Forelimb muscle (tissue), 1 donor: ENCODE measurements at regions not wholly inside any gene's neighbourhood (a gene's known extent, or its start where the extent isn't known, plus 50 kb on each side); places are given as distances from the start of the nearest gene placed in this dataset.

ENCODE experiments used
- DNase-seq: peaks from one replicate; pipeline ENCODE4 v3.0.0-alpha.2; 2013; ENCODE audit warnings: low read depth

DNA sequence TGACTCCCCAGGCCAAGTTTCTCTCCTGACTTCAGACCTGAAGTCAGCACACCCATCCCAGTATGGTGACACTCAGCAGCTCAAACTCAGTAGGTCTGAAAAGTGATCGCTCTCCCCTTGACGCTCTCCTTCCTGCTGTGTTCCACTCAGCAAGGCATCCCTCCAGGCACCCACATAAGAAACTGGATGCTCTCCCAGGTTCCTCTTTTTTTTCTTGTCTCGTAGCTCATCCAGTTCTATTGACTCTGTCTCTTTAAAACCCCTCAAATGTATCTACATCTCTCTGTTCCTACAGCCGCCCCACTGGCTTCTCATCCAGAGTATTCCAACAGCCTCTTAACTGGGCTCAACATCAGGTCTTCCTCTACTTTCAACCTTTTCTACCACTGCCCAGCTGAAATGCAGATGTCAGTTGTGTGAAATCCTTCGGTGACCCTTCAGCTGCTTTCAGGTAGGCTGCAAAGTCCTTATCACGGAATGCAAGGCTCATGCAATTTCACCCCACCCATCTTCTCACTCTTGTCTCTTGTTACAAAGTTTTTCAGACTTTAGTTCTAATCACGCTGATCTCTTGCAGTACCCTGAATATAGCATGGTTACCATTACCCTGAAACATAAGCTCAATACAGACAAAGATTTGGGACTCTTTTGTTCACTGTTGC is 286.2 kb upstream of the POU3F1 start:
- DNase-seq: no peak

DNA sequence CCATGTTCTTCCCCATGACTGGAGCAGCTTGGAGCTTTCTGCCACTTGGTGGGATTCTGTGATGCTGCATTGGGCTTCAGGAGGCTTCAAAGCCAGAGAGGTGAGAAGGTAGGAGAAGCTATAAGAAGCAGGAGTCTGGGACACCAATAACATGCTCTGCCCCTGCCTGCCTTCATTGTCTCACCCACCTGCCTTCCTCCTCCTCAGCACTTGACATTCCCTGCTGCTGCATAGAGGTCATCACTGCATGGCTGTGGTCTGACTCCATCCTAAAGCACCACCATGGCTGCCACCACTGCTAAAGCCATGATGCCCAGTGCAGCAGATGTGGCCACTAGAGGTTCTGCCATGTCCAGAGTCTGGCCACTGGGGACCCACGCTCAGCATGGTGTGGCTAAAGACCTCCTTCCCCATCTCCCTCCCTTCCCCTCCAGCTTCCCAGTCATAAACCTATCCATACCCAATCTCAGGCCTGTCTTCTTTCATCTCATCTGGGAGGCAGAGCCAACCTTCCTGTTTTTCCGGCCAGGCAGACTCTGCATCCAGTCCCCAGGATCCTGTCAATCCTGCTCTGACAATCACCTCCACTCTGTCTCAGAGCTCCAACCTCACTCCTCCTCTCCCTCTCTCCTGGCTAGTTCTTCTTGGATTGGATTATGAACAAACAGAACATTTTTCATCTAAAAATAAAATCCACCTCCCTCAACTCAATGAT is 285.1 kb upstream of the POU3F1 start:
- DNase-seq: no peak

DNA sequence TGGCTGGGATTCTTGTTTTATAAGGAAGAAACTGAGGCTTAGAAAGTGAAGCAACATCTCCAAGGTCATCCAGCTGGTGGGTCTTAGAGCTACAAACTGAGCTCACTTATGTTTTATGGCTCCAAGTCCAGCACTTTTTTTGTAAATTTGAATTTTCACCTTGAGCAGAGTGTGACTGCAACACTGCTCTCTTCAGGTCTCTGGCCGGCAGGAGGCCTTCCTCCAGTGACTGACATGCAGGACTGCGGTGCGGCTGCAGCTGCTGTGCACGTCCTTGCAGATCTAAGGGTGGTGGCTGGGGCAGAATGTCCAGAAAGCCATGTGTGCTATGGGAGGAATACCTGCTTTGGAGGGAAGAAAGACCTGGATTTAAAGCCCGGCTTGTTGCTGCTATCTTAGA is 284.2 kb upstream of the POU3F1 start:
- DNase-seq: no peak

DNA sequence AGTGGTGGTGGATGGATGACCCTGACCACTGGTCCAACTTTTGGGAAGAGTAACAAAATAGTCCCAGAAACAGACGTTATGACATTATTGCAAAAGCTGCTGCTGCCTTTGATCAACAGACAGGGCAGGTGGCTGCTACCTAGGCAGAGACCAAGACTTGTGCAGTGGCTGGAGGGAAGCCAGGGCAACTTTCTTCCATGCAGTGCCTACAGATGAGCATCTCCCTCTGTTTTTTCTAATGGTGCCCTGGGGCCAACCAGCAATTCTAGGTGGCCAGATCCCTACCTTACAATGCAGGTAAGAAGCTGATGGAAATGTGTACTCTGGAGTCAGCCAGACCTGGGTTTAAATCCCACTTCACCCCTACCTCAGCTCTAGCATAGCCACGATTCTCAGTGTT is 283.1 kb upstream of the POU3F1 start:
- no peak for DNase-seq

DNA sequence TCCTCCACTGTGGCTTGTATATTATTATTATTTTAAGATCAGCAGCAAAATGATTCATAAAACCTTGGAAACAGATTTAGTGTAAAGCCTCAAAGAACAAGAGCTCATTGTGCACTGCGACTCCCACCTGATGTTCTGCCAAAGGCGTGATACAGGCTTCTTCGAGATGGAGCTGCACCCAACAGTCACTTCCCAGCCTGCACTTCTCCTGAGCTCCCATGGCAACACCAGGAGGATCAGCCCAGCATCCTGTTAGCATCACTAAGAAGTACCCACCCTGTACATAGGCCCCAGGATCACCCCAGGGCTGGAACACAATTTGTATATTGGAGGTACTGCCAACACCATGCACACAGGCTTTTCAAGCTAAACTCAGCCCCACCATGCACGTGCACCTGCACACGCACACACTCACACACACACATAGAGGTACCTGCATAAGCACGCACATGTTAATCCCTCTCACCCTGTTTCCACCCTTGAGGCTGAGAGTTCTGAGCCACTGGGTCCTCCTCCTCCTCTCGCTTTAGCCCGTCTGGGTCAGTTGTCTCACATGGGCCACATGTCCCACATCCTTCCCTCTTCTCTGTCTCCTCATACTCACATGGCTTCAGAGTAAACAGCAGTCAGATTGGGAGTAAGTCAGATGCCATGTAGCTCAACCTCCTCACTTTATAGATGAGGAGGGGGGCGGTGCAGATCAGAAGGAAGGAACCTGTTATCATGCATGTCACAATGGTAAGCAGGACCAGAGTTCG is 281.9 kb upstream of the POU3F1 start:
- no peak for DNase-seq

DNA sequence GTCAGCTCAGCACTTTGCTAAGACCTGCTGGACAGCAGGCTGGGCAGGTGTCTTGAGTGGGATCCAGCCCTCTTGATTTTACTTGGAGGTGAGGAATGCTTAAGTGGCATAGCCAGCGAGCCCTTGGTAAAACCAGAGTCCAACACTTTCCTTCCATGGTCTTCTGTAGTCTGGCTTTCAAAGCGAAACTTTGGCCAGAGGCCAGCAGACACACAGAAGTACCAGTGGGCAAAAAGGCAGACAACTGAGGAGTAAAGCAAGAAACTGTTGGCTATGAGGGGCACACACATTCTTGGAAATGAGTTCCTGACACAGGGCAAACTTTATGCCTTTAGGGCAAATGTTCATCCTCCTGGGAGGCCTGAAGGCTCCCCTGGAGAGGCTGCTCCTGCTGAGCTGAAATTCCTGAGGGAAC is 281.0 kb upstream of the POU3F1 start:
- no peak for DNase-seq

DNA sequence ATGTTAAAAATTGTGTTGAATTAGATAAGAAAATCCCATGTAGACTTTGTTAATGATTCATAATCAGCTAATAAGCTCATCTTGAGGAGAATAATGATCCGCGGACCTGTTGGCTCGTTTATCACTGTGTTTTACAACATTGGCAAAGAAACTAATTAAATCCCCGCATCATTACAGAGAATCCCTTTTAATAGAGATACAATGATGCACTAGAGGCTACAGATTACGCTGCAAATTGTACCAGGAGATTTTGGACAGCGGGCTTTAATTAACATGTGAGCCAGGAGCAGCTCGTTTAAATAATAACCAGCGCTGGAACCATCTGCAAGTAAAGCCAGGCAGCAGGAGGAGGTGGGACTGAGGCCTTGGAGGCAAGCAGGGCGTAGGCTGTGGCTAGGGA is 280.3 kb upstream of the POU3F1 start:
- no peak for DNase-seq

DNA sequence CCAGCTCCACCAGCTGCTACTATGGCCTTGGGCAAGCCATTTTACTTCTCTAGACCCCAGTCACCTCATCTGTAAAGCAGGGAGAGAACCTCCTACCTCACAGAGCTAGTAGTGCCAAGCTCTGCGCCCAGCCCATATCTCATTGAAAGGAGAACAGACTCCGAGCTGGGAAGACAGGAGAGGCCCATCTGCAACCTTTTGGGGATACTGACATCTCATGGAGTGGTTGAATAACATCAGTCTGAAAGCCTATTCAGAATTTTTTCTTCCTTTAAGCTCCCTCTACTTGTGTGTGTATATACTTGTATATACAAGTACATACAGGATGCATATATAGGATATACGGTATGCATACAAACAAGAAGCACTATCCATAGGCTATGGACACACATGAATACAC is 279.5 kb upstream of the POU3F1 start:
- DNase-seq: no peak

DNA sequence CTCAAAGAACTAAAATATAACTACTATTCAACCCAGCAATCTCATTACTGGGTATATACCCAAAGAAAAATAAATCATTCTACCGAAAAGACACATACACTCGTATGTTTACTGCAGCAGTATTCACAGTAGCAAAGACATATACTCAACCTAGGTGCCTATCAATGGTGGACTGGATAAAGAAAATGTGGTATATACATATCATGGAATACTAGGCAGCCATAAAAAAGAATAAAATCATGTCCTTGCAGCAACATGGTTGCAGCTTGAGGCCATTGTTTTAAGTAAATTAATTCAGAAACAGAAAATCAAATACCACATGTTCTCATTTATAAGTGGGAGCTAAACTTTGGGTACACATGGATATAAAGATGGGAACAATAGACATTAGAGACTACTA is 266.2 kb upstream of the POU3F1 start:
- DNase-seq: no peak

DNA sequence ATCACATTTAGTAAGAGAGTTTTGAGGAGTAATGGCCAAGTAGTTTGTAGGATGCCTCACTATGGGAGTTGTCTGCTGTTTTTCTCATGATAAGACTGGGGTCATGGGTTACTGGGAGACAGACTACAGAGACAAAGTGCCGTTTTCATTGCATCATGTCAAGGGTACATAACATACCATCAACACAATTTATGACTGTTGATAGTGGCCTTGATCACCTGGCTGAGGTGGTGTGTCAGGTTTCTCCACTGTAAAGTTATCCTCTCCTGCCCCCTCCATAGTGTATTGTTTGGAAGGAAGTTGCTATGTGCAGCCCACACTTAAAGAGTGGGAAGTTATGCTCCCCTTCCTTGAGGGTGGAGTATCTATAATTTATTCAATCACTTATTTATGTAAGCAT is 263.5 kb upstream of the POU3F1 start:
- no peak for DNase-seq

DNA sequence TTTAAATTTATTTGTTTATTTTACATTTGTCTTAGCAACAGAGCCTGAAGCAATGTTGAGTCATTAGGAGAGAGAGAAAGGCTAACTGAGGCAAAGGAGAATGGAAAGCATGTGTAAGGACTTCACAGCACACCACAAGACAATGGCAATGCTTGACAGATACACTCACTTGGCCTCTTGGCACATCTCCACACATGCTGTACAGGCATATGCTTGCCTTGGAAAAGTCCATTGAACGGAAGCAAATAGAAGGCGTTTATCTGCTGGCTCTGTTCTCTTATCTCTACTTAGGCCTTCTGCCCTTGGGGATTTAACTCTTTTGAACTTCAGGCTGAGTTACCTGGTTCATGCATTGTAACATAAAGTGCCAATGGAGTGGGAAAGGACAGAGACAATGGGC is 262.2 kb upstream of the POU3F1 start:
- no peak for DNase-seq

DNA sequence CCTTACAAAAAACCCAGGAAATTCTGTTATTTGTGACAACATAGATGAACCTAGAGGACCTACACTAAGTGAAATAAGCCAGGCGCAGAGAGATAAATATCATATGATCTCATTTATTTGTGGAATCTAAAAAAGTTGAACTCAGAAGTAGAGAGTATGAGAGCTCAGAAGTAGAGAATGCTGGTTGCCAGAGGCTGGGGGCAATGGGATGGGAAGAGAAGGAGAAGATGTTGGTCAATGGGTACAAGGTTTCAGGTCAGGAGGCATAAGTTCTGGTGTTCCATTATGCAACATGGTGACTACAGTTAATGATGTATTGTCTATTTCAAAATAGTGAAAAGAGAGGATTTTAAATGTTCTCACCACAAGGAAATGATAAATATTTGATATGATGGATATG is 259.1 kb upstream of the POU3F1 start:
- DNase-seq: no peak

DNA sequence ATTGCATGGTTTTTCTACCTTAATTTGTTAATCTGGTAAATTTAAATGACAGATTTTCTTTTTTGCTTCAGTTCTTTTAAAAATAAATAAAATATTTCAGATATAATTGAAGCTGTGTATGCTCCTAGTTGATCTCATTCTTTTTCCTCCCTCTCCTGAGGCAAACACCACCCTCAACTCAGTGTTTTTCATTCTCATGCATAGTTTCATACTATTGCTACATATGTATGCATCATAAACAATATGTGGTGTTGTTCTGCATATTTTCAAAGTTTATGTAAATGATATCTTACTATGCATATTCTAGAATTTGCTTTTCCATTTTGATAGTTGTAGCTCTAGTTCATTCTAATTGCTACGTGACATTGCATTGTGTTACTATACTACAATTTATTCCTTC is 257.2 kb upstream of the POU3F1 start:
- no peak for DNase-seq

DNA sequence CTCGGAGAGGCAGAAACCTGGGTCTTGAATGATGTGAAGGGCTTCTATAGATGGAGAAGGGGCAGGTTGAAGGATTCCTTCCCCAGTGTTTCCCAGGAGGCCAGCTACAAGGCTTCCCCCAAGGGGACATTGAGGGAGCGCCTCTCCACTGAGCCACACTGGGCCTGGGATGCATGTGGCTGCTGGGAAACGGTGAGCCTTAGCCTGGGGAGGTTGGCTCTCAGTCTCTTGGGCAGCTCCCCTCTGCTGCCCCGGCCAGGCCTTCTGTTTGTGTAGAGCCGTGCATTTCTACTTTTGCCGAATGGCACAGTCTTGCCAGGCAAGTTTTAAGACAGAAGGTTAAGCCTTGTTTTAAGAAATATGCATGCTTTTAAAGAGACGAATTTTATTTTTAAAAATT is 254.4 kb upstream of the POU3F1 start:
- DNase-seq: no peak

DNA sequence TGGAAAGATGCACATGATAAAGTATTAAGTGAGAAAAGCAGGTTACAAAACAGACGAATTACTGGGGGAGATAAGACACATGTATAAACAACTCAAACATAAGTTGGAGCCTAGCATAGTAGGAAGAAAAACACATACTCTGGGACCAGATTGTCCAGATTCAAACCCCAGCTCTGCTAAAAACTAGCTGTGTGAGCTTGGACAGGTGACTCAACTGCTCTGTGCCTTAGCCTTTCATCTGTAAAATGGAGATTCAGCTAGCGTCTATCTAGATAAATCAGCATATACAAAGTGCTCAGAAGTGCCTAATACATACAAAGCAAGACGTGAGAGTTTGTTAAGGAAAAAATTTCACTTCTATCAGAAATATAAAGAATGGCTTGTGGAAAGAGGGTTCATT is 254.0 kb upstream of the POU3F1 start:
- DNase-seq: no peak

DNA sequence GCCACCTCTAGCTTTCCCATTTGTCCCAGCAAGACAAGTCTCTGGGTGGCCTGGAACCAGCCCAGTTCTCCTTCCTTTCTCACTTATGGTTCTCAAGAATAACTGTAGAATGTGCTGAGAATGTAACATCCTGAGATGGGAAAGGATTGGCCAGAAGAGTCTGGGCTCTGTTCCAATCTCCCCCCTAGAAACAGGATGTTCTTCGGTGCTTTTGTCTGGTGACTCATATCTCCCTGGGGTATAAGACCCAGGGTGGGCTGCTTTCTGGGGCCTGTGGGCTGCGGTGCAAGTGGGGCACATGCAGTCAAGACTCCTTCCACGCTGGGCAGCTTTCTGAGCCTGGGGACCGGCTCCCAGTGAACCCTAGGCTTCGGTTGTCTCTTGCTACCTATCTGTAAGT is 251.2 kb upstream of the POU3F1 start:
- DNase-seq: no peak

DNA sequence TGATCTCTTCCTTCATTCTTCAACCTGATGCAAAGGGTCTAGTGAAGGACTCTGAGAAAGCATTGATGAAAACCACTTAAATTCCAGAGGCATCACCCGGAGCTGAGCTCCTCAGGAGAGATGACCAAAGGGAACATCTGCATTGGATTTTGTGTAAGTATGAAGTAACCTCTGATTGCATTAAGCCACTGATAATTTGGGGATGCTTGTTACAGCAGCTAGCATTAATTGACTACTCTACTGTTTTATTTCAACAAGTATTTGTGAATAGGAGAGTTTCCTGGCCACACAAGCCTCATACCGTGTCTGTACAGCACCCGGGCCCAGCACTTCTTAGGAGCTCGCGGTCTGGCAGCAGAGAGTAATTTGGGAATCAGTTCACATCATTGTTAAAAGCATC is 250.7 kb upstream of the POU3F1 start:
- no peak for DNase-seq

DNA sequence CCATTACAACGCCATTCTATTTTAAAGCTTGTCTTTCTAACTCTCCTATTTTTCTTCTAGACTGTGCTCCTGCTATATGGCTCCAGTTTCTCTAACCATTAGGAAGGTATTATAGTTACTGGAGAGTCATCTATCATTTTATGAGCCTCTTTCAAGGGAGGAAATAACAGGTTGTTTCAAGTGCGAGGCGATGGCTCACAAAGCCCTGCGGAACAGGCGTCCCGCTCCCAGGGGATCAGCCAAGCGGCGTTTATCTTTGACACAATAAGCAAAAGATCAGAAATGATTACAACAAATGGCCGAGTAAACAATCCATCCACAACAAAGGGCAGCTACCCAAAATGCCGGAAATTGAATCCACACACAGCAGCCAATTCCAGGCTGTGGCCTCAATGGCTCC is 249.5 kb upstream of the POU3F1 start:
- DNase-seq: no peak

DNA sequence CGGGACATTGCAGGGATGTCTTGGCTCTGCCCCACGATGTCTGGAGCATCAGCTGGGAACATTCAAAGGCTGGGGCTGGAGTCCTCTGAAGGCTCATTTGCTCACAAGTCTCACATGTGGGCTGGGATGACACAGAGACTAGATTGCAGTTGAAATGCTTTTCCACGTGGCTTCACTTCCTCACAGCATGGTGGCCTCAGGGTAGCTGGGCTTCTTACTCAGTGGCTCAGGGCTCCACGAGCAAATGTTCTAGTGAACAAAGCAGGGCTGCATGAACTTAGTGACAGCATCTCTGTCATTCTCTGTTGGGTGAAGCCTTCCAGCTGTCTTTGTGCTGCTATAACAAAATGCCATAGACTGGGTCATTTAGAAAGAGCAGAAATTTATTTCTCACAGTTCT is 247.0 kb upstream of the POU3F1 start:
- no peak for DNase-seq

DNA sequence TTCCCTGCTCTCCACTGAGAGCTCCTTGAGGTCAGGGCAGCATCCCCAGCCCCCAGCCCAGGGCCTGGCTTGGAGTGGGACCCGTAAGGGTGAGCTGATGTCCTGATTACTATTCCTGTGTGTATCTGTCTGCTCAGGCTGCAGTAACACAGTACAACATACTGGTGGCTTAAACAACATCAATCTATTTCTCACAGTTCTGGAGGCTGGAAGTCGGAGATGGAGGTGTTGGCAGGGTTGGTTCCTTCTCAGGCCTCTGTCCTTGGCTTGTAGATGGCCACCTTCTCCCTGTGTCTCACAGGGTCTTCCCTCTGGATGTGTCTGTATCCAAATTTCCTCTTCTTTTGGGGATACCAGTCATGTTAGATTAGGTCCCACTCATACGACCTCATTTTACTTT is 246.4 kb upstream of the POU3F1 start:
- no peak for DNase-seq

DNA sequence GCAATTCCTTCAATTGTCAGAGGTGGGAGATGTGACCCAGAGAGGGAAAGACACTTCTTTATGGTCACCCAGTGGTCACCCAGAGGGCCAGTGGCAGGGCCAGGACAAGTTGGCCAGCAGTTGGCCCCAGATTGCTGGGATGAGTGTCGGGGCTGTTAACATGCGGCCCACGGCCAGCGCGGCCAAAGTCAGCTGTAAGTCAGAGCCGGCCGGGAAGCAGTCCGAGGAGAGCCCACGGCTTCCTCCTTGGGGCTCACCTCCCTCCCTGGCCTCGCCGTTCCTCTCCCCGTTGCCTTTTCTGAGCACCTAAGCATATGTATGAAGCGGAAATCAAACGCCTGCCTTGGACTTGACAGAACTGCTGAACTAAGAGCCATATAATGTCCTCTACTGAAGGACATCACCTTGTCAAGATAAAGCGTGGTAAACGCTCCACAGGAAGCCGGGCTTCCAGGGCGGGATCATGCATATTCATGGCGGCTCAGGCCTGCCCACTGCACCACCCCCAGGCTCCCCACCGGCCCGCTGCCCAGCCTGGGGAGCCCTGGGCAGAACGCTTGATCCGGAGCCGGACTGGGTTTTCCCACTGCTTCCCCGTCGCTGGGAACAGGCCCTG is 245.4 kb upstream of the POU3F1 start:
- DNase-seq: no peak

DNA sequence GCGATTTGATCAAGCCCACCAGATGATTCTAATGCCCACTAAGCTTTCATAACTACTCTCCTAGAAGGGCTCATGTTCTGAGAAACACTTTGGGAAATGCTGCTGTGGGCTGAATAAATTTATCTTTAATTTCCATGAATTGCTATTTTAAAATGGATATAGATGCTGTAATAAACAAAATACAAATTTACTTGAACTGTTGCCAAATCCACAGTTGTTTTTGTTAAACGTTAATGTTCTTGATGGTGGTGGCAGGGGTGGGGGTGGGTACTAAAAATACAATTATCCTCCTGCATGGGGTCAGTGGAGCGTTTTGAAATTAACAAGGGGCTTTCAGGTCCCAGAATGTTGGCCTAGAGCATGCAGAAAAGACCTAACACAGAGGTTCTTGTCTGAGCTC is 244.7 kb upstream of the POU3F1 start:
- DNase-seq: no peak

DNA sequence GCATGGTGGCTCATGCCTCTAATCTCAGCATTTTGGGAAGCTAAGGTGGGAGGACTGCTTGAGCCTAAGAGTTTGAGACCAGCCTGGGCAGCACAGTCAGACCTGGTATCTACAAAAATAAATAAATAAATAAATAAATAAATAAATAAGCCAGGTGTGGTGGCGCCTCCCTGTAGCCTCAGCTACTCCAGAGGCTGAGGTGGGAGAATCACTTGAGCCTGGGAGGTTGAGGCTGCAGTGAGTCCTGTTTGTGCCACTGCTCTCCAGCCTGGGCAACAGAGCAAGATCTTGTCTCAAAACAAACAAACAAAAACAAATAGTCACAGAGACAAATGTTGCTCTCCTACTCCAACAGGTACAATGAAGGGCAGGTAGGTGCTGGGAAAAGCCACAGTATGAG is 242.4 kb upstream of the POU3F1 start:
- DNase-seq: no peak
